Chondrocyte (in vitro differentiated cells): ENCODE measurements at regions not wholly inside any gene's neighbourhood (a gene's known extent, or its start where the extent isn't known, plus 50 kb on each side); places are given as distances from the start of the nearest gene placed in this dataset.
A peak's percentile ranks its signal among the peaks of the same experiment; 100 is the strongest.

ENCODE experiments used
- DNase-seq: peaks from one replicate; pipeline ENCODE4 v3.0.0; 2021; ENCODE audit warnings: mixed read lengths, low spot score
- H3K27ac Mint-ChIP-seq: one replicate; pipeline ENCODE4 v1.8.0; 2021; ENCODE audit warnings: mild to moderate bottlenecking, moderate library complexity, mixed read lengths; ENCODE audit not compliant: unreplicated experiment
- H3K27me3 Mint-ChIP-seq: 2 replicates; pipeline ENCODE4 v1.8.0; 2021; ENCODE audit warnings: low read depth, mixed read lengths
- H3K36me3 Mint-ChIP-seq: 2 replicates; pipeline ENCODE4 v1.8.0; 2021; ENCODE audit warnings: low read depth, mixed read lengths
- H3K4me1 Mint-ChIP-seq: 2 replicates; pipeline ENCODE4 v1.8.0; 2021; ENCODE audit warnings: low read depth, mild to moderate bottlenecking, mixed read lengths
- H3K4me3 Mint-ChIP-seq: one replicate; pipeline ENCODE4 v1.8.0; 2021; ENCODE audit warnings: mild to moderate bottlenecking, moderate library complexity, mixed read lengths; ENCODE audit not compliant: unreplicated experiment
- H3K9me3 Mint-ChIP-seq: 2 replicates; pipeline ENCODE4 v1.8.0; 2021; ENCODE audit warnings: low read depth, mixed read lengths
- TF ChIP-seq, protein P1 (sequence below): fragments of 200-600 bp; sonication (generic); IDR thresholded peaks from 2 replicates; pipeline ENCODE4 v1.5.0; 2021; ENCODE audit warnings: antibody characterized with exemption, mild to moderate bottlenecking, moderate library complexity

DNA sequence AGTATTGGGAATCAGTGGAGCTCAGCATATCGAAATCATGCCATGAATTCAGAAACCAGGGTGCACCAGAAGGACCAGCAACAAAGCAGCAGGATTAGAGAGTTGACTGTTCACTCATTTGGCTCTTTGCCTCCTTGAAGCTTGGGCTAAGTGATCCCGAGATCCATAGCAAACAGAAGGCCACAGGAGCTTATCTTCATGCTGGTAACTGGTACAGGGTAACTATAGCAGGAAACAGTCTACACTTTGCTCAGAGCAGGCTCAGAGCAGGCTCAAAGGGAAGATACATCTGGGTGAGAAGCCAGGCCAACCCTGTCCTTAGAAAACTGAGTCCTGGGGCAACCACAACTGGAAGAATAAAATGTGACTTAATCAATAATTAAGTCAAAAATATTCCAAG is 111.1 kb downstream of the GRIN2B start:
- TF ChIP-seq, protein P1, sequence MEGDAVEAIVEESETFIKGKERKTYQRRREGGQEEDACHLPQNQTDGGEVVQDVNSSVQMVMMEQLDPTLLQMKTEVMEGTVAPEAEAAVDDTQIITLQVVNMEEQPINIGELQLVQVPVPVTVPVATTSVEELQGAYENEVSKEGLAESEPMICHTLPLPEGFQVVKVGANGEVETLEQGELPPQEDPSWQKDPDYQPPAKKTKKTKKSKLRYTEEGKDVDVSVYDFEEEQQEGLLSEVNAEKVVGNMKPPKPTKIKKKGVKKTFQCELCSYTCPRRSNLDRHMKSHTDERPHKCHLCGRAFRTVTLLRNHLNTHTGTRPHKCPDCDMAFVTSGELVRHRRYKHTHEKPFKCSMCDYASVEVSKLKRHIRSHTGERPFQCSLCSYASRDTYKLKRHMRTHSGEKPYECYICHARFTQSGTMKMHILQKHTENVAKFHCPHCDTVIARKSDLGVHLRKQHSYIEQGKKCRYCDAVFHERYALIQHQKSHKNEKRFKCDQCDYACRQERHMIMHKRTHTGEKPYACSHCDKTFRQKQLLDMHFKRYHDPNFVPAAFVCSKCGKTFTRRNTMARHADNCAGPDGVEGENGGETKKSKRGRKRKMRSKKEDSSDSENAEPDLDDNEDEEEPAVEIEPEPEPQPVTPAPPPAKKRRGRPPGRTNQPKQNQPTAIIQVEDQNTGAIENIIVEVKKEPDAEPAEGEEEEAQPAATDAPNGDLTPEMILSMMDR = no peak

DNA sequence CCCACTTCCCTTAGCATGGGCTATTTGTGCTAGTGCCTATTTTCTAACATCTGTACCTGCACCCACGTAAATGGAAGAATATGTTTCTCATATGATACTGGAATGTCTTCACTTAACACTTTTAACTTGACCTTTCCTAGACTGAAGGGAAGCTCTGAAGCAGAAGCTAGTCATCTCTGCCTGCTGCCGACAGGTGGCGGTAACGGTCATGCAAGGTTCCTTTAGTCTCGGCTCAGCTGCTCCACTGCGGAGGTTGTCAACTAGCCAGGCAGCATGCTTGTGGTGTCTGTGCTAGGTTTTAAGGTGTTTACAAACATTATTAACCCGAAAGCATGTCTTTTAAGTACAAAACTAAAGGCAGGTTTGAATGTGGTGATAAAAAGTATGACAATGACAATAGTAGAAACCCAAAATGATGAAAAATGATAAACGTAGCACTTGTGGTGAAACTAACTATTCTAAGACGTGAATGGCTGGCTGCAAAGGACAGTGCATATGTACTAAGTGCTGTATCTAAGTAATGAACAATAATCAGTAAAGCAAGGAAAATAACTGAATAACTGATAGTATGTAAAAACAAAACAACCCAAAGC is 117.2 kb downstream of the GRIN2B start:
- no peak overlapping the region for H3K27ac Mint-ChIP-seq
- TF ChIP-seq, protein P1 = peak; percentile 94

More for the DNA sequence above, 111.1 kb downstream of the GRIN2B start:
- Mint-ChIP-seq H3K4me1 (no peaks in the 10 kb centered on the region), H3K9me3 (no peaks in the 10 kb centered on the region), H3K27ac (no peak overlapping the region), H3K36me3 (no peaks in the 10 kb centered on the region), H3K27me3 (peaks cover 20% of the 10 kb centered on the region), H3K4me3 (no peak overlapping the region)
- no peak for DNase-seq

DNA sequence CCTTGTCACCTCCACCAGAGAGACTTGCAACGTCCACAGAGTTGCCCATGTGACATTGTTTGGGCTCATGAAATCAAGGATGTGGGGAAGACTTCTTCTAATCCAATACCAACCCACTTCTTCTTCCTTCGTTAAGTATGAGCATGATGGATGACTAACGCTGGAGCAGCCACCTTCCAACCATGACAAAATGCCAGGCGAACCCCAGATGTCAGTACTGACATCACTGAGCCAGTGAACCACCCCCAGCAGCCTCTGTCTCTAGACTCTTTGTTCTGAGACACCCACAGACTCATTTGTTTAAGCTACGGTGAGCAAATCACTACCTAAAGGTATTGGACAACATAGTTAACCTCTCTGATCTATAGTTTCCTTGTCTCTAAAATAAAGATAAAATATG is 123.7 kb downstream of the GRIN2B start:
- H3K27ac Mint-ChIP-seq = no peak overlapping the region
- H3K4me1 Mint-ChIP-seq = no peaks in the 10 kb centered on the region
- no peak for DNase-seq
- H3K36me3 Mint-ChIP-seq = no peaks in the 10 kb centered on the region
- no peaks in the 10 kb centered on the region for H3K9me3 Mint-ChIP-seq
- H3K4me3 Mint-ChIP-seq = no peak overlapping the region
- H3K27me3 Mint-ChIP-seq = peaks cover 14% of the 10 kb centered on the region
- TF ChIP-seq, protein P1 = no peak

More for the DNA sequence above, 117.2 kb downstream of the GRIN2B start:
- no peaks in the 10 kb centered on the region for H3K4me1 Mint-ChIP-seq
- DNase-seq = no peak
- H3K9me3 Mint-ChIP-seq = no peaks in the 10 kb centered on the region
- no peak overlapping the region for H3K4me3 Mint-ChIP-seq
- H3K36me3 Mint-ChIP-seq = no peaks in the 10 kb centered on the region
- H3K27me3 Mint-ChIP-seq = peaks cover 27% of the 10 kb centered on the region

DNA sequence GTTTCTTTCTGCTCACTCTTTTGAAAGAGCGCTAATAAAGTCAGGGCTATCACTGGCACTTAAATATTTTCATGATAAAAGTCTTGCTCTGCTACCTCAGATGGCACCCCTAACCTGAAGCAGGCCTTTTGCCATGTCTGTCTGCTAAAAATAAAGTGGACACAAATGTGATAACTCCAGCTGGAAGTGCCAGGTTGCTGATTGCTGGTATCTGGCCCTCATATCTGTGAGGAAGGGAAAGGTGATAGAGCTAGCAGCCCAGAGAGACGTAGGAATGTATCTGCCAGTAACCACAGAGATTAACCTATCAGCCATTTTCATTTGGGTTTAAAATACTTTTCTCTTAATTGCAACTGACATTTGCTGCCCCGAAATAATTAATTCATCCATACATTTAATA is 127.9 kb downstream of the GRIN2B start:
- Mint-ChIP-seq H3K36me3 (no peaks in the 10 kb centered on the region), H3K27me3 (peaks cover 3% of the 10 kb centered on the region)

DNA sequence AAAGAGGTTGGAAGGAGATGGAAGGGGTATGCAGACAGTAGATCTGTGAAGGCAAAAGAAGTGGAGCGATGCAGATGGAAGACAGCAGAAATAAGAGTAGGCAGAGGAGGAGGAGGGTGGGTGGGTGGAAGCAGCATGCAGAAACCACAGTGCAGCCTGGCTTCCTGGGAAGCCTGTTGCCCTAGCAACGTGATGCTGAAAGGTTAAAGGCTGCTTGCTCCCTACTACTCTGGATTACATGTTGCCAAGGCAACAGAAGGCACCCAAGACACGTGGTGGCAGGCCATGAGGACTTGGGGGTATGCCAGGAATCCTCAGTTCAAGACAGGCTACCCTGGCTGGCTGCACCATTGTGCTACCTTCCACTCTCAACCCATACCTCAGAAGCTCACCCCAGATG is 129.6 kb downstream of the GRIN2B start:
- Mint-ChIP-seq H3K27ac (no peak overlapping the region), H3K4me1 (no peaks in the 10 kb centered on the region), H3K36me3 (no peaks in the 10 kb centered on the region), H3K9me3 (peaks cover 3% of the 10 kb centered on the region), H3K27me3 (peaks cover 3% of the 10 kb centered on the region), H3K4me3 (no peak overlapping the region)
- no peak for DNase-seq
- TF ChIP-seq, protein P1 = no peak

More for the DNA sequence above, 127.9 kb downstream of the GRIN2B start:
- Mint-ChIP-seq H3K4me3 (no peak overlapping the region), H3K27ac (no peak overlapping the region), H3K9me3 (peaks cover 2% of the 10 kb centered on the region), H3K4me1 (no peaks in the 10 kb centered on the region)
- no peak for DNase-seq
- TF ChIP-seq, protein P1 = no peak
